Central memory CD4-positive, alpha-beta T cell (primary cell): ENCODE measurements at regions not wholly inside any gene's neighbourhood (a gene's known extent, or its start where the extent isn't known, plus 50 kb on each side); places are given as distances from the start of the nearest gene placed in this dataset.

Experiments used
- DNase-seq: peaks from one replicate; pipeline ENCODE4 v3.0.0; 2022

DNA sequence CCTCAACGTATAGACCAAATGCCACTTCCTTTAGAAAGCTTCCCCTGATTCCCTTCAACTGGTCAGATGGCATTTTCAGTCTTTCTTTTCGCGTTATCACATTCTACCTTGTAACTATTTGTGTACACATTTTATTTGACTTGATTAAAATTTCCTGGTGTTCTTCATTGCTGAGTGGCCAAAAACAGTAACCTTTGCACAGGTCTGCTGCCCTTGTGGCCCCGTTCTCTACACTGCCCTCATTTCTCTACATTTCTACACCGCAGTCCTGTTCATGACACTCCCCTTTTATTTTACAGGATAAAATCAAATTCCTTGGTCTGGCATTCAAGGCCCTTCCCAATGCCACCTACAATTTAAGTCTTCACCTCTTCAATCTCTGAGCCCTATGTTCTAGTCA is 334.2 kb upstream of the SLC30A5 start:
- DNase-seq = no peak

DNA sequence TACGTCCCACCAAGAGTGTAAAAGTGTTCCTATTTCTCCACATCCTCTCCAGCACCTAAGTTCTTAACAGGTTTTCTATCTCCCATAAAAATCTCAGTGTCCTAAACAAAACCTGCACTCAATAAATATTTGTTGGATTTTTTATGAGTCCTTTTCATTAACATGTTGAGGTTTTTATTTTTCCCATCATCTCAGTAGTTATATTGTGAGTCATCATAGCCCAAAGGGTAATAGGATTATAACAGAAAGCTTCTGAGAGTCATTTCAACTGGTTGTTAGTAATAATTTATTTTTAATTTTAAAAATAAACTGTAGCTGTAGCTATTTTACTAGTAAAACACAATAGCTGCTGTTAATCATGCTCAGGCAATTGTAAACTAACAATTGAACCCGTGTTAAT is 331.6 kb upstream of the SLC30A5 start:
- no peak for DNase-seq

DNA sequence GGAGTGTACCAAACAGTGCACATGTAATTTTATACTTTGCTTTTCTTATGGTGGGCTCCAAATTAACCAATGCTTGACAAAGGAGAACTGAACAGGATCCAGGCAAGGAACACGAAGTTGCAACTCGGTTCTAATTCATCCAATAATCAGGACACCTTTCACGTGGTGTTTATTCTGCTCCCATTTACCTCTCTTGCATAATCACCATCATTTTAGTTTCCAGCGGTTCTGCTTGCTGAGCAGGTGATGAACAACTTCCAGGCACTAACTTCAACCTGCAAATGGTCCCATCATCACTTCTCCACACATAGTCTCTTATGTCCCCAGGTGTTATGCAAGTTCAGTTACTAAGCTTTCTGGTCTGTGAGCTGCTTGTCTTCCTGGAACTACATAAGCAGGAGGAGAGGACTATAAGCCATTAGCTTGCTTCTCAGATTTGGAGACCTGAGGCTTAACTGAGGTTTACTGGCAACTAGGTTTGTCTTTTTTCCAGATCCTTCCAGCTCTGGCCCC is 326.8 kb upstream of the SLC30A5 start:
- no peak for DNase-seq

DNA sequence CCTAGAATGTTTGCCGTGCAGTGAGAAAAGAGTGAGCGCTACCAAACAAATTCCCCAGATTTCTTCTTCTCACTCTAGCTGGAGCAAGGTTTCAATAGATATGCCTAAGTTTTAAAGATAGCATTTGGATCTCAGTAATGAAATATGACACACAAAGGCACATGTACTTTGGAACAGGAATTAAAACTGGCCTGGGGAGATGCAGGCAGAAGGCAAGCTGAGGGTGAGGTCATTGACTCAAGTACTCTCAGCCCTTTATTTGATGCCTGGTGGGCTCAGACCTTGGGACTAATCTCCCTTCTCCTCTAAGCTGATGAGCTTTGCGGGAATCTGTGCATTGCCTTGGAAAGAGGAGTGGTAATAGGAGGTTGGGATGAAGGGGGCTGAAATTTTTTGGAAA is 323.3 kb upstream of the SLC30A5 start:
- no peak for DNase-seq

DNA sequence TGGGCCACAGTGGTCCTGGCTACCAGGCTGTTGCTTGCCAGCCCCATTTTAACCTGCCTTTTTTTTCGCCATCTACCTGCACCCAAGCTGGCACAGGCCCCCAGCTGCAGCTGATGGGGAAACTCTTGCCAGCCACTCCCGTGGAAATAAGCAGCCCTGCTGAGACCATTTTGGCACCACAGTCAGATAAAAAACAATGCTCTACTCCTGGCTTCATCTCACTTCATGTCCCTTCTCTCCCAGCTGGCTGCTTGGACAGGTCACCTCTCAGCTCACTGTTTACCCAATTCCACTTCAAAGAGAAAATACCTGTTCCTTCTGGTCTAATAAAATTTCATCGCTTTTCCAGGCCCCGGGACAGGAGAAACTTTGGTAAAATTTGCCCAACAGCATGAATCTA is 322.6 kb upstream of the SLC30A5 start:
- no peak for DNase-seq

DNA sequence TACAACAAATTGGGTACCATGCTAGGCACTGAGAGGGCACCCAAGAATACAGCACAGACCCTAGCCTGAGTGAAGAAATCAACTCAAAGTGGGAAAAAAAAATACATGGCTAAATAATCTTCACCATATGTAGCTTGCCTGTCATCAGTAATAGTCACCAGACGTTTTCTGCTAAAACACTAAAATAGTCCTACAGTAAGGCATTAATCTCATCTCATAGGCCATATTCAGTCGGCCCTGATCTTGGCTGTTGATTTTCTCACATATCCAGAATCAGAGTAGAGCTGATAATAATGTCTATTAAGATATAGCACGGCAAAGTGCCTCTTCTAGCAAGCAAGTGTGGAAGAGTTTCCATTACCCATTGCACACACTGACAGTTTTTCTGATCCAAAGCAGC is 322.1 kb upstream of the SLC30A5 start:
- DNase-seq = no peak

DNA sequence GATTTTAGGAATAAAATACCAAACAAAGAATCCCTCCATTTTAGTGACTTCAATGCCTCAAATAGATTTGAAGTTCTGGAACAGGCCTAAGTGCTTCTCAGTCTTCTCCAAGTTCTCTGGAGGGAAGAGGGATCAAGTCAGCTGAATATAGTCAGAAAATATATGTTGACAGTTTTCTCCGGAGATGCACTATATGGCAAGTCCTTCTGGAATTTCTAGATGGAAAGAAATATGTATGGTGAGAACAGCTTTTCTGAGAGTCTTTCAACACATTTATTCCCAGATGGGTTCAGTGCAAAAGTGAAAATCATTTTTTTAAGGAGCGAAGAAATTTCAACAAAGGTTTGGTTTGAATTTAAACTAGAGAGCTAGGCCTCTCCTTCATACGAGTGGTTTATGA is 317.4 kb upstream of the SLC30A5 start:
- no peak for DNase-seq

DNA sequence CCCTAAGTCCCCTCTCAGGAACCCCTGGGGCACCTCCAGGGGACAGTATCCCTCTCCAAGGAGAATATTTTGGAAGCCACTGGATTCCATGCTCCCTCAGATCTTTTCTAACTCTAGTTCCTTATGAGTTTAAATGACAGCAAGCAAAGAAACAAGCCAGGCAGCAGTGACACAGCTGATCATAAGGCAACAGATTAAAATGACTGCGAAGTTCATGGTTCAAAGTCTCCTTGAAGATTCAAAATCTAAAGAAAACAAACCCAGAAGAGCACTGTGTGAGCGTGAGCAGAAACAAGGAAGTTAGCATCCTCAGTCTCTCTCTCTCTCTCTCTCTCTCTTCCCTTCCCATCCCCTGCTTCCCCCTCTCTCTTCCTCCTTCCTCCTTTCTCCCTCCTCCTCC is 316.7 kb upstream of the SLC30A5 start:
- no peak for DNase-seq

DNA sequence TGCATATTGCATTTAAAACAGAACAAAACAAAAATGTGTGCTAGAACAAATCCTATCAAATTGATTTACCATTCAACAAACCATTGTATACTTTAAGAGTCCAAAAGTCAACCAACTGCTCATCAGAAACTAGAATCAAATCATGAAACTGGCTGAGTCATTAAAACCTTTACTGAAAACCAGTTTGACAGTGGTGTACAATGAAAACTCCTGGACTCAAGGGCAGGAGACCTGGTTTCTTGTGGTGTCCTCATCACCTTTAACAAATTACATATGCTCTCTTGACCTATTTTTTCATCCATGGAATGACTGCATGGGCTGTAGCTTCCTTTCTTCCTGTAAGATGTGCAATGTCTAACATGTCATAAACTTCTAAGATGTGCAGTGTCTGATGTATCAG is 315.3 kb upstream of the SLC30A5 start:
- DNase-seq = no peak

DNA sequence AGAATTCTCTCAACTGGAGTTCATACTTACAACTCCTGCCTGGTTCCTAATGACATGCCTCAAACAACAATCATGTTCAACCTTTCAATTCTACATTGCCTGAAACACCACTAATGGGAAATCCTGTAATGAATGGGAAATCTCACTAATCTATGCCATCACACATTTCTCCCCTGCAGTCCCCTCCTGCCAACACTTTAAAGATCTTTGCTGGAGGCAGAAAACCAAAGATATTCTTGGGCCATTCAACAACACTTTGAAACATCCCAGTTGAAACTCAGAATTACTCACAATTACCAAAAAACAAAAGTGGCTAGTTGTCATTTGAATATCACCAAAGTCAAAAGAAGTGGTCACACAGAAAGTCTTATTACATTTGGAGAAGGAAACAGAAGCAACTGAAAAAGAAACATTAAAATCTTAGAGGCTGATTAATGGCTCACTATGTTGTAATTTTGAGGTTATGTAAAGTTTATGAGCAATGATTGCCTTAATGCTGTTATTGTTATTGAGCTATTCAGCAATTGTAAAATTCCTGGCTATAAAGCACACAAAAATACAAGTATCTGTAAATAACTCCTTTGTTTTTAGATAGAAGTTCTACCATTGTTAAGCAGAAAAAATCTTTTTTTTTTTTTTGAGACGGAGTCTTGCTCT is 313.4 kb upstream of the SLC30A5 start:
- DNase-seq = no peak

DNA sequence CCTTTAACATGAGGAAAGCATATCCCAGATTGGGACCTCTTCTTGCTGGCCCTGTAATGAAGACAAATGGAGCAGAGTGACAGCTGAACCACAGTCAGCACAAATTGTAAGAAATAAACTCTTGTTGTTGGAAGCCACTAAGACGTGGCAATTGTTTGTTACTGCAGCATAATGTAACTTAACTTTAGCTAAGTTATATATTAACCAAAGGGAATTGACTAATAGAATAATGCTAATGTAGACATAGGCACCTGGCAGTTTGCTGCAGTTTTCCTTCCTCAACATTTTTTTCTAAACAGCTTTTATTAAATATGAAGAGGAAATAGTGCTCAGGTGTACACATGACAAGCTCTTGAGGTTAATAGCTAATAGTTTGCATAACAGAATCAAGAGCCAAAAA is 300.7 kb upstream of the SLC30A5 start:
- DNase-seq = no peak

DNA sequence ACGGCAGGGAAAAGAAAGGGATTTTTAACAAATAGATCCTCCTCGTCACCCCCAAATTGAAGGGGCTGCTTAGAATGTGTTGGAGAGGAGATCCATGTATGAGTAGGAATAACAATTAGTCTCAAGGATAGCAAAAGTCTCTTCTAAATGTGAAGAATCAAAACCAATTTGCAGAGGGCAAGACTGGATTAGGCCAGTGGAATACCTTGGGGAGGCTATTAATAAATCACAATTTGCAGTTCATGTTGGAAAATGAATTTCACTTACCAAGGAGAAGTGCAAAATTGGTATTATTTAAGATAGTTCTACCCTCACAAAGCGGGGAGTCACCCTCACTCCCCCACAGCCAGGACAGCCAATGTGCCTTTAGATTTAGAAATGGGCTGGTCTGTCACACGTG is 299.8 kb upstream of the SLC30A5 start:
- no peak for DNase-seq

DNA sequence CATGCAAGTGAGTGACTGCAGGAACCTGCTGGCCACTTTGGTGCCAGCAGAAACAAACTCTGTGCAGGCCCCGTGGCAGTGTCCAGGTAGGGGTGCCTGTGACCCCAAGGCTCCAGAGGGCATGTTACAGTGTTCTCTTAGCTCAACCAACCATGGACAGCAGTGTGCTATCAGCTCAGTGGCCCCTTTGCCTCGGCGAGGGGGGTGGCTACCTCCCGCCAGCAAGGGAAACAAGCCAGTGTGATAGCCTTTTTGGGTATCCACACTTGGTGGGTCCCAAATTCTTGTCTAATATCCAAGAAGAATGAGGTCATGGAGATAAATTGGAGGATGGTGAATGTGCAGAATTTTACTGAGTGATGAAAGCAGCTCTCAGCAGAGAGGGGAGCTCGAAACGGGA is 298.6 kb upstream of the SLC30A5 start:
- DNase-seq = no peak

DNA sequence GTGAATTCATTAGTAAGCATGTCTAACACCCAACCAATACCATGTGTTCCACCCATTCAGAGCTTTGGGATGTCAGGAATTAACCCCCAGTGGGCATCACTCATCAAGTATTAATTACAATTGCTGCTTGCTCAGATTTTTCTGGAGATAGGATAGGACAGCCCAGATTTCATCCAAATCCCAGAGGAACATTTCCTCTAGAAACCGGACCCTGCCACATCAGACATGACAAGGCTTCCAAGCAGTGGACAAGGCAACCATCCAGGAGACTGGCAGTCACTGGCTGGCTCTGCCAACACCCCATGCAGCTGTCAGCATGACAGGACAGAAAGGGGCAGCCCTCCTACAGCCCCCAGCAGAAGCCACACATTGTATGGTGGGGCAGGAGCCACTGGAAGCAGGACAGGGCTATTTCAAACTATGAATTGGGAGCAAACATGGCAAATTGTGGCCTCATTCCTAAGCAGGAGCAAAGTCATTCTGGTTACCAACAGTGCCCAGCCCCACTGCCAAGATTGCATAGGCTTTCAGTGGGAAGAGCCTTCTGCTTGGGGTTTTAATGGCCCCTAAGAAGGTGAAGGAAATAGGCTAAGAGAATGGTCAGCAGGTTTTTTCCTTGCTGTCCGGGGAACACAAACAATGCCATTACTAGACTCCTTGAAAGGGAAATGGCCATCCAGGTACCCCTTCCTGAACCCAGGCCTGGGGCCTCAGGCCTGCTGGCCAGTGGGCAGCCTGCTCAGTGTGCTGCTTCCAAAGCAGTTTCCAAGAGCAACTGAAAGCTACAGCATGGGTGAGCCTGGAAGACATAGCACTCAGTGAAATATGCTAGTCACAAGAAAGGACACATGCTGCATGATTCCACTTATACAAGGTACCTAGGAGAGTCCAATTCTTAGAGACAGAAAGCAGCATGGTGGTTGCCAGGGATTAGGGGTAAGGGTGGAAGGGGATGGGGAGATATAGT is 294.7 kb upstream of the SLC30A5 start:
- no peak for DNase-seq

DNA sequence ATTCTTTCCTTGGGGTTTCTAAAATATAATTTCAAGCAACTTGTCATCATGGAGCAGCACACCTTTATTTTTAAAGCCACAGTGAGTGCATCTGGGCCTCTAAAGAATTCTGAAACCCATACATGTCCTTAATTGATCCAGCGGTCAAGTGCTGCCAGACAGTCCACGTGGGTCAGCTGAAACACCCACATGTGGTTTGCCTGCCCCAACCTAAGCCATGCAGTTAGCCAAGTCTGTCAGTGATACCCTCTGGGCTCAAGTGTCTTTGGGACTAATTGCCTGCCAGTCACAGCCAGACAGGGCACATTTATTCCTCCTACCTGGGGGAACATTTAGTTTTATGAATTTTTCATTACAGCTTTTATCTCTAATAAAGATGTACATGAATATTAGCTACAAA is 291.4 kb upstream of the SLC30A5 start:
- DNase-seq = no peak

DNA sequence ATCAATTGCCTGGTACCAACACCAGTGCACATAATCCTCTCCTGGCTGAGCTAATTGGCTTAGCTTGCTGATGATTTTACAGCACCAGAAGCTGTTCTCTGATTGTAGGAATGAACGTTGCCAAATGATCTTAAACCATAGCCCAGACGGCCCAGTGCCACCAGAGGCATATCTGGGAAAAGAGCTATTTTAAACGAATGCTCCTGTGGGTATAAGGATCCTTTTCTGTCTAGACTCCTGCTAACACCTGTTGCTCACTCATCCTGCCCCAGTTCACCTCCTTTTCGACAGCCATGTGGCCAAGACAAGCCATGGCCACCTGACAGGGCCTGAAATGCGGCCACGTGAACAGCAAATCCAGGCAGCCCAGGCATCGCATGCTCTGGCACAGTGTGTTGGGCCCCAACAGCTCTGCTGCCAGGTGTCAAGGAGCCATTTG is 289.9 kb upstream of the SLC30A5 start:
- DNase-seq = no peak

DNA sequence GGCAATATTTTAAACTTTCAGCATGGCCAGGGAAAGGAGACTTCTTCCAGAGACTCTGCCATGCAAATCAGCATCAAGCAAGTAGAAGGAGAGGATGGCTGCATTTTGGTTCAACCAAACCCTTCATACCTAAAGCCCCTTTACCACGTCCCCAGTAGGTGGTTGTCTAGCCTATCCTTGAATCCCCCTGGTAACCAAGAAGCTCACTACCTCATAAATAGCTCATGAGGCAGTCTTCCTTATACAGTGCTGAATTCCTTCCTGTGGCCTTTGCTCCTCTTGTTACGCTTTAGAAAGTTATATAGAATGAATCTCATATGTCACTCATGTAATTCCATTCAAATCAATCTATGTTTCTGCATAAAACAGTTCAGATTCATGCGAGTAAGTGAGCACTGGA is 289.5 kb upstream of the SLC30A5 start:
- no peak for DNase-seq

DNA sequence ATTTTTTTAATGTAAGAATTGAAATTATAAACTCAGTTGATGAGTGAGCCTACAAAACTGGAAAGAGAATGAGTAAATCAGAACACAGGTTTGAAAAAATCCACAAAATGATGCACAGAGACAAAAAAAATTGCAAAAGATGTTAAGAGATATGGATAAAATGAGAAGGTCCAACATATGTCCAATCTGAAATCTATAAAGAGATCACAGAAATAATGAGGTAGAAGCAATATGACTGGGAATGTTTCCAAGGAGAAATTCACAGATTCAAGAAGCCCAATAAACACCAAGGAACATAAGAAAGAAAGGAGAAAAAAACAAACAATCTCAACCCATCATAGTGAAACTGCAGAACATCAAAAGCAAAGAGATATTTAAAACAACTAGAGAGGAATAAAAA is 288.4 kb upstream of the SLC30A5 start:
- DNase-seq = no peak

DNA sequence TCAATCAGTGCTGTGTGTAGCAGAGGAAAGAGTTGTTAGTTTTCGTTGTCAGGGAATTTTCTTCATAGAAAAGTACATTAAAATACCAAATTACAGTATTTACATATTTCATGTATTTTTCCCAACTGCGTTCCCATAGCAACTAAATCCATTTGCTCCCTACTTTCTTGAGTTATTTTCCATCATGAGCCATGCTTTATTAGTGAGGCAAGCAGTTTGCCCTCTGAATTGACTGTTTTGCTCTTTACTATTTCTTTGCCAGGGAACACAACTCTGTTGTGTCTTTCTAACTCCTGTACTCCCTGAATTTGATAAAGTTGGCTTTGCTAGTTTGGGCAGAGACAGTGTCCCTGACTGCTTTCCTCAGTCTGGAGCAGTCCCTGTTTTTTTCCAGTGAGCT is 276.2 kb upstream of the SLC30A5 start:
- DNase-seq = no peak

DNA sequence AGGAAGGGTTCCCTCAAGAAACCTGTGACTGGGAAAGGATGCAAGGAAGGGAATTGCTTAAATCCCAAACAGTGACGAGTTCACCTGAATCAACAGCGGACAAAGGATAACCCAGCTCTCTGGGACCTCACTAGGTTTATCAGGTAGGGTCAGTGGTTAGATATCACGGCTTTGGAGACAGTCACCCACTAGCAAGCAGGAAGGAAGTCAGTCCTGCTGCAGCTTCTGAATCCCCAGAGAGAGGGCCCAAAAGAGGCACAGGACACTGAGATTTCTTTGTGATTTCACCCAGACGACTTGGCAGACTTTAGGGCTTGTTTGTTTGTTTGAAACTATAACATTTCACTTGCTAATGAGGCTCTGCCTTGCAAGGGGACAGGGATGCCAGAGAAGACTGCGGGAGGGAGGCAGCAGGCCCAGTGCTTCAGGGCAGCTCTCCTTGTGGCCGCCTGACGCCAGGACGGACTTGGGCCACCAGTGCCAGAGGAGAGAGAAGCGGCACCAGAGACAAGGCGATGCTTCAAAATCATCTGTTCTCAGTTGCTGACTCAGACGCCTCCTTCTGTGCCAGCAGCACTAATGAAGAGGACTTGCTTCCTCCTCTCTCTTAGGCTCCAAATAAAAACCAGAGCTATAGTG is 275.6 kb upstream of the SLC30A5 start:
- no peak for DNase-seq

DNA sequence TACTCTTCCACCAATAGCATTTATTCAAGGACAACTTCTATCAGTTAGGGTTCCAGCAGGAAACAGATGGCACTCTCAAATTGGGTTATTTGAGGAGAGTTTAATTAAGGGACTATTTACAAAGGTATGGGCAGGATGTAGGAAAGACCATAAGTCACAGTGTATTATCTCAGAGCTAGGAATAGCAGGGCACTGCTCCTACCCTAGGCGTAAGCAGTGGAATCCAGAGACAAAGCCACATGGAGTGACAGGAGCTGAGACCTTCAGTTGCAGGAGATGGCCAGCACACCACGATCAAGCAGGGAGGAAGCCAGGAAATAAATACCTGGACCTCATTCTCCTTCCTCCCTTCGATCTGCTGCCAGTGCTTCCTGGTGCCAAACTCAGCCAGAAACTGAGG is 274.9 kb upstream of the SLC30A5 start:
- no peak for DNase-seq

DNA sequence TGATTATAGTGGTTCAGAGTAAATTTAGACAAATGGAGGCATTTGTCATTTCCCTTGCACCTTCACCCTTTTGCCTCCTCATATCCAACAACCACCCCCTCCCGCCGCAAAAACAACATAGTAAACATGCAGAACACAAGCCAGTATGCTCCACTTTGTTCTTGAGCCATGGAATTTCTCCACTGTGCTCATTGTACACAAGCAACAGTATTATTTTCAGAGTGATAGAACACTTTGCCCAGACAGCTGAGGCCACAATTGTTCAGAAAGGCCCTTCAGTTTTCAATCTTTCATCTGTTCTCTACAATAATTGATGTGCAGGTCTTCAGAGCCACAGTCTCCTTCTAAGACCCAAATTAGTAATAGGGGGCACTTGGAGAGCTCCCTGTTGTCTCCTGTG is 272.8 kb upstream of the SLC30A5 start:
- no peak for DNase-seq

DNA sequence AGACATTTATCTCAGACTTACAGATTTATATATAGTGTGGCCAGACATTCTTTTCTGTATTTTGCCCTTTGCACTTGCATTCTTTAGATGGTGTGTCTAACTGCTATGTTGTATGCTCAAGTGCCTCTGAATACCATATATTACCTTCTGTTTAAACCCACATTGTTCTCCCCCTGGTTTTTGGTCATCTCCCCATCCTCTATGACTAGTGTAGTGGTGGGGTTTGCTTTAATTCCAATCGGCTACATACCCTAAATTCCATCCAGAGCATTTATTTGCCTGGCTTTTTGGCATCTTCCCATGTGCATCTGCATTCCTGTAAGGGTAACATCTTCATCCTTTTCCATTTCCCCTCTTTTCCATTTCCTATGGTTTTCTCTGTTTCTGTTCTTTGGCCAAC is 271.0 kb upstream of the SLC30A5 start:
- no peak for DNase-seq

DNA sequence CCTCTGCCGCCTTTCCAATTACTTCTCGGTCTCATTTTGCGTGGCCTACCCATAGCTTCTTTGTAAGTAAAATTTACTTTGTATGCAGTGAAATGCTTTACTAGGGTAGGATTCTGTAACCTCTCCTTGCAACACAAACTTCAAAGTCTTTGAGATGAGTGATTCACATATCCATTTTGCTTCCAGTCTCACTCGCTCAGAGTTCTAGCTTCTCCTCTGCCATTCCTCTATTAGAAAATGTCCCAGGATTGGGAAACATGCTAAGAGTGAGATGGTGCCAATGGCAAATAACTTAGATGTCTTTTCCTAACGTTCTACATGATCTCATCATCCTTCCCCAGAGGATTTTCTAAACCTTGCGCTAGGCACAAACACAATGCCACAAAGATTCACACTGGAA is 270.5 kb upstream of the SLC30A5 start:
- no peak for DNase-seq
